ENCODE measurements at regions not wholly inside any gene's neighbourhood (a gene's known extent, or its start where the extent isn't known, plus 50 kb on each side); places are given as distances from the start of the nearest gene placed in this dataset.

DNA sequence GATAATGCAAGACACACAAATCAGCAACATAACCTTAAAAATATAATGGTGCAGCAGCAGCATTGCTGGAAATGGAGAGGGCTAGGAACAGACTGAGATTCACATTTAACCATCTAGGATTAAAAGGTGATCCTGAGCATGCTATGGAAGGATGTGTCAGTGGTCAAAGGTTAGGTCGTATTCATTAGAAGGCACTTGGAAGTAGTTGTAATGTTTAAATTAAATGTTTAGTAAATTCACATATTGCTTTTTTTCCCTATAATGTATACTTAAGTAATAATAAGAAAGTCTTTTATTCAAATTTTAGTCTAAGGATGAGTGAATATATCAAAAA lies 368.6 kb upstream of the PDE3A start:
- TF ChIP-seq, protein P1, sequence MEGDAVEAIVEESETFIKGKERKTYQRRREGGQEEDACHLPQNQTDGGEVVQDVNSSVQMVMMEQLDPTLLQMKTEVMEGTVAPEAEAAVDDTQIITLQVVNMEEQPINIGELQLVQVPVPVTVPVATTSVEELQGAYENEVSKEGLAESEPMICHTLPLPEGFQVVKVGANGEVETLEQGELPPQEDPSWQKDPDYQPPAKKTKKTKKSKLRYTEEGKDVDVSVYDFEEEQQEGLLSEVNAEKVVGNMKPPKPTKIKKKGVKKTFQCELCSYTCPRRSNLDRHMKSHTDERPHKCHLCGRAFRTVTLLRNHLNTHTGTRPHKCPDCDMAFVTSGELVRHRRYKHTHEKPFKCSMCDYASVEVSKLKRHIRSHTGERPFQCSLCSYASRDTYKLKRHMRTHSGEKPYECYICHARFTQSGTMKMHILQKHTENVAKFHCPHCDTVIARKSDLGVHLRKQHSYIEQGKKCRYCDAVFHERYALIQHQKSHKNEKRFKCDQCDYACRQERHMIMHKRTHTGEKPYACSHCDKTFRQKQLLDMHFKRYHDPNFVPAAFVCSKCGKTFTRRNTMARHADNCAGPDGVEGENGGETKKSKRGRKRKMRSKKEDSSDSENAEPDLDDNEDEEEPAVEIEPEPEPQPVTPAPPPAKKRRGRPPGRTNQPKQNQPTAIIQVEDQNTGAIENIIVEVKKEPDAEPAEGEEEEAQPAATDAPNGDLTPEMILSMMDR (IDR thresholded peaks at IDR 0.05): no peak
- TF ChIP-seq, protein P2, sequence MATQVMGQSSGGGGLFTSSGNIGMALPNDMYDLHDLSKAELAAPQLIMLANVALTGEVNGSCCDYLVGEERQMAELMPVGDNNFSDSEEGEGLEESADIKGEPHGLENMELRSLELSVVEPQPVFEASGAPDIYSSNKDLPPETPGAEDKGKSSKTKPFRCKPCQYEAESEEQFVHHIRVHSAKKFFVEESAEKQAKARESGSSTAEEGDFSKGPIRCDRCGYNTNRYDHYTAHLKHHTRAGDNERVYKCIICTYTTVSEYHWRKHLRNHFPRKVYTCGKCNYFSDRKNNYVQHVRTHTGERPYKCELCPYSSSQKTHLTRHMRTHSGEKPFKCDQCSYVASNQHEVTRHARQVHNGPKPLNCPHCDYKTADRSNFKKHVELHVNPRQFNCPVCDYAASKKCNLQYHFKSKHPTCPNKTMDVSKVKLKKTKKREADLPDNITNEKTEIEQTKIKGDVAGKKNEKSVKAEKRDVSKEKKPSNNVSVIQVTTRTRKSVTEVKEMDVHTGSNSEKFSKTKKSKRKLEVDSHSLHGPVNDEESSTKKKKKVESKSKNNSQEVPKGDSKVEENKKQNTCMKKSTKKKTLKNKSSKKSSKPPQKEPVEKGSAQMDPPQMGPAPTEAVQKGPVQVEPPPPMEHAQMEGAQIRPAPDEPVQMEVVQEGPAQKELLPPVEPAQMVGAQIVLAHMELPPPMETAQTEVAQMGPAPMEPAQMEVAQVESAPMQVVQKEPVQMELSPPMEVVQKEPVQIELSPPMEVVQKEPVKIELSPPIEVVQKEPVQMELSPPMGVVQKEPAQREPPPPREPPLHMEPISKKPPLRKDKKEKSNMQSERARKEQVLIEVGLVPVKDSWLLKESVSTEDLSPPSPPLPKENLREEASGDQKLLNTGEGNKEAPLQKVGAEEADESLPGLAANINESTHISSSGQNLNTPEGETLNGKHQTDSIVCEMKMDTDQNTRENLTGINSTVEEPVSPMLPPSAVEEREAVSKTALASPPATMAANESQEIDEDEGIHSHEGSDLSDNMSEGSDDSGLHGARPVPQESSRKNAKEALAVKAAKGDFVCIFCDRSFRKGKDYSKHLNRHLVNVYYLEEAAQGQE (IDR thresholded peaks at IDR 0.05; ENCODE audit: insufficient read depth in 1 of 2, low read depth in 2 of 2, low read length in 1 of 2): no peak
- TF ChIP-seq TCF7L2 (IDR thresholded peaks at IDR 0.05; ENCODE audit: low read depth, low read length): no peak
- TF ChIP-seq SIN3A (IDR thresholded peaks at IDR 0.05; ENCODE audit: borderline replicate concordance, insufficient read depth, low read depth, low read length): no peak
- TF ChIP-seq POLR2AphosphoS5 (IDR thresholded peaks at IDR 0.05; ENCODE audit: low read depth, low read length): no peak
- no TSS peak for BruUV-seq (replicated peaks)
- POLR2A ChIA-PET: no interaction called here

DNA sequence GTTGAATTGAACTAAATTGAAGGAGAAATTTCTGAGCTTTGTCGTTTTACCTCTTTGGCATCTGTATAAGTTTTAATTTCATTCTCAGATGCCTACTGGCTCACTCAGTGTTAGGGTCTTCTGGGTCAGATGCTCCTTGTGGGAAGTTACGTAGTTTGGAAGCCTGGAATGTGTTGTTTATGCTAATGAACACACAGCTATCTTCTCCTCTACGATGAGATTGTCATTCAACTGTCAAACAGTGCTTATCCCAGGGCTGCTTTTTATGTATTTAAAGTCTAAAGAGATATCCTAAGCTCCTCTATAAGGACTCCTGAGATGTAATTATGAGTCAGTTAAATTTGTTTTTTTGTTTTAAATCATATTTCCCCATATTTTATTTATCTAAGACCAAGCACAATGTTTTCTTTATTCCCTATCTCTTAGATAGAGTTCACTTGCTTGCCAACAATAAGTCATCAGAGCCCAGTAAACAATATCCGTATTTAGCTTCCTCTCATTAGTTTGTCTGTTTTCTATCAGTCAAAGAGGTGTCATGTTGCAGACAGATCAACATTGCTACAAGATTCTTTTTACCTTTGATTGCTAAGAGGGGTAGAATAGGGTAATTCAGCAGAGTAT lies 368.0 kb upstream of the PDE3A start:
- BruUV-seq (replicated peaks): no TSS peak
- H3K9me3 ChIP-seq (ENCODE audit: control insufficient read depth, insufficient read depth, low read depth, low read length): no peaks in the 10 kb centered on the region

More for the DNA sequence above, 368.6 kb upstream of the PDE3A start:
- no peaks in the 10 kb centered on the region for H3K36me3 ChIP-seq (ENCODE audit: control insufficient read depth, insufficient read depth, low read length)
- intact Hi-C loops (cut with micrococcal nuclease; ENCODE audit: unreplicated experiment): no loop called here
- in situ Hi-C loops (cut with HindIII; ENCODE audit: low pct_unique_long_range_greater_than_20kb, low sequenced_read_pairs): no loop called here
- no peaks in the 10 kb centered on the region for H3K27me3 ChIP-seq (ENCODE audit: control insufficient read depth, insufficient read depth, low read length)
- ATAC-seq (no peak), DNase-seq (ENCODE audit: low read depth, low spot score) (no peak)
- no peaks in the 10 kb centered on the region for H3K9me3 ChIP-seq (ENCODE audit: control insufficient read depth, insufficient read depth, low read depth, low read length)
- H3K27ac ChIP-seq (ENCODE audit: low read length): no peak overlapping the region
- CTCF ChIA-PET: no interaction called here
- no peak overlapping the region for H3K4me3 ChIP-seq (ENCODE audit: low read depth in 2 of 2, low read length in 2 of 2)
- no peaks in the 10 kb centered on the region for H3K4me1 ChIP-seq (ENCODE audit: control insufficient read depth, insufficient read depth, low read length)

More for the DNA sequence above, 368.0 kb upstream of the PDE3A start:
- no peak for DNase-seq (ENCODE audit: low read depth, low spot score)
- Histone ChIP-seq H3K27me3 (ENCODE audit: control insufficient read depth, insufficient read depth, low read length) (no peaks in the 10 kb centered on the region), H3K4me3 (ENCODE audit: low read depth in 2 of 2, low read length in 2 of 2) (no peak overlapping the region), H3K36me3 (ENCODE audit: control insufficient read depth, insufficient read depth, low read length) (no peaks in the 10 kb centered on the region), H3K4me1 (ENCODE audit: control insufficient read depth, insufficient read depth, low read length) (no peaks in the 10 kb centered on the region), H3K27ac (ENCODE audit: low read length) (no peak overlapping the region)
- intact Hi-C loops (cut with micrococcal nuclease; ENCODE audit: unreplicated experiment) (no loop called here), in situ Hi-C loops (cut with HindIII; ENCODE audit: low pct_unique_long_range_greater_than_20kb, low sequenced_read_pairs) (no loop called here)
- POLR2A ChIA-PET: no interaction called here
- CTCF ChIA-PET: no interaction called here
- no peak for TF ChIP-seq POLR2AphosphoS5 (IDR thresholded peaks at IDR 0.05; ENCODE audit: low read depth, low read length)
- no peak for TF ChIP-seq TCF7L2 (IDR thresholded peaks at IDR 0.05; ENCODE audit: low read depth, low read length)
- TF ChIP-seq SIN3A (IDR thresholded peaks at IDR 0.05; ENCODE audit: borderline replicate concordance, insufficient read depth, low read depth, low read length): no peak
- TF ChIP-seq, protein P1 (IDR thresholded peaks at IDR 0.05): no peak
- TF ChIP-seq, protein P2 (IDR thresholded peaks at IDR 0.05; ENCODE audit: insufficient read depth in 1 of 2, low read depth in 2 of 2, low read length in 1 of 2): no peak
- ATAC-seq: no peak
